Heart right ventricle (tissue), 16 donors: ENCODE measurements at regions not wholly inside any gene's neighbourhood (a gene's known extent, or its start where the extent isn't known, plus 50 kb on each side); places are given as distances from the start of the nearest gene placed in this dataset.
"Not testable (repeated sequence)": the region's sequence is repeated elsewhere in the genome, so short reads cannot be mapped to it uniquely, and the experiment has no call there.

Experiments used
- ATAC-seq, 8 donors: fragments of 200-7000 bp; cut with Tn5 transposase; one replicate each; pipeline ENCODE4 v1.9.1; 2020; ENCODE audit warnings: mild to moderate bottlenecking in 8 of 8, moderate library complexity in 8 of 8, moderate number of reproducible peaks in 1 of 8
- DNase-seq, 2 donors: peaks; one replicate each; pipeline ENCODE4 v3.0.0-alpha.2; 2020
- H3K27ac ChIP-seq, 10 donors: fragments of 200-600 bp; sonication (generic) in 2 of 10; one replicate each; pipeline versions ENCODE4 v1.5.0 to v1.8.0; 2020 to 2022; ENCODE audit warnings: mild to moderate bottlenecking in 3 of 10
- H3K27me3 ChIP-seq, 7 donors: fragments of 200-600 bp; one replicate each; pipeline ENCODE4 v1.8.0; 2021 to 2022; ENCODE audit warnings: mild to moderate bottlenecking in 2 of 7
- H3K36me3 ChIP-seq, 9 donors: fragments of 200-600 bp; sonication (generic) in 1 of 9; one replicate each; pipeline versions ENCODE4 v1.5.0 to v1.8.0; 2020 to 2022; ENCODE audit warnings: mild to moderate bottlenecking in 2 of 9
- H3K4me1 ChIP-seq, 9 donors: fragments of 200-600 bp; sonication (generic) in 1 of 9; one replicate each; pipeline versions ENCODE4 v1.5.0 to v1.8.0; 2020 to 2022; ENCODE audit warnings: mild to moderate bottlenecking in 4 of 9
- H3K4me3 ChIP-seq, 10 donors: fragments of 200-600 bp; sonication (generic) in 2 of 10; one replicate each; pipeline versions ENCODE4 v1.5.0 to v1.8.0; 2020 to 2022; ENCODE audit warnings: mild to moderate bottlenecking in 7 of 10, moderate library complexity in 2 of 10
- H3K9me3 ChIP-seq, 11 donors: fragments of 200-600 bp in 10 of 11; sonication (generic) in 2 of 11; one replicate each; pipeline versions ENCODE4 v1.5.0 to v1.8.0; 2013 to 2022; ENCODE audit warnings: mild to moderate bottlenecking in 2 of 11, control low read depth in 1 of 11, moderate library complexity in 1 of 11
- CTCF ChIP-seq, 9 donors: fragments of 200-600 bp; sonication (generic) in 2 of 9; IDR thresholded peaks; one replicate each; pipeline versions ENCODE4 v1.5.0 to v1.8.0; 2021 to 2022; ENCODE audit warnings: antibody characterized with exemption in 9 of 9, mild to moderate bottlenecking in 5 of 9, moderate library complexity in 1 of 9
- WGBS, 2 donors: extraction: QIAGEN DNeasy Blood & Tissue Kit; methylation state at CpG; one replicate each; pipeline ENCODE4 v1.1.7; 2013; ENCODE audit warnings: inconsistent platforms in 1 of 2; 5-methylcytosine and 5-hydroxymethylcytosine counted together
- intact Hi-C, 10 donors: fragments of 100-400 bp; cut with DNase I; formaldehyde crosslinking; loops; one replicate each; pipeline versions ENCODE4 v1.11.1 to v1.14.2; 2022
- donor health status: Arrhythmogenic right ventricular cardiomyopathy.
- donor health status: ischemic (EF 13 %, LVEDD 7.1; RV severe dilation, severe dysfunction).
- donor health status: healthy with polysubstance abuse.
- donor health status: DM: no; HTN: yes; CAD: no.
- donor health status: DM: no; HTN: no; CAD: no.
- donor health status: ischemic (EF 25% LVEDD 6.9; RV normal size, moderate dysfunction).
- donor health status: ischemic (EF 25% LVEDD 5.7; RV mildly dilated, moderate dysfunction).
- donor health status: healthy.
- donor health status: DM: yes; HTN: yes; CAD: no.
- donor health status: Ischemic cardiomyopathy.
- donor health status: ischemic (EF 35%, LVEDD 5.7; RV mildly dilated, moderate dysfunction).
- donor health status: nonischemic (EF 11% LVEDD 7.7; RV severe dilation, severe dysfunction).
- donor health status: DM: yes; HTN: yes; CAD: no.
- donor health status: PGD.
- donor health status: ischemic (EF 29% LVEDD 5.4; RV normal size, mild dysfunction).
- donor health status: nonischemic (EF 23%, LVEDD 6.1; RV moderate dilation, normal function).

- intact Hi-C loops, ATAC-seq, H3K9me3 ChIP-seq, H3K36me3 ChIP-seq, DNase-seq, H3K4me1 ChIP-seq, H3K4me3 ChIP-seq, H3K27me3 ChIP-seq, H3K27ac ChIP-seq: not testable (repeated sequence)
- 62 to 70% methylated on average over 3 of the region's 3 CpGs for WGBS, 2 donors
Observed at GRCh38 chr10:87416892-87417291, 59.3 kb downstream of the NUTM2D start.

GRCh38 chr10:87422641-87423040, 65.1 kb downstream of the NUTM2D start:
- H3K4me1 ChIP-seq, H3K27ac ChIP-seq, H3K36me3 ChIP-seq, H3K4me3 ChIP-seq, intact Hi-C loops, DNase-seq, ATAC-seq, H3K9me3 ChIP-seq, H3K27me3 ChIP-seq: not testable (repeated sequence)

GRCh38 chr10:87424697-87425373, 67.3 kb downstream of the NUTM2D start:
- H3K27me3 ChIP-seq, H3K27ac ChIP-seq, H3K4me1 ChIP-seq, H3K4me3 ChIP-seq, intact Hi-C loops, H3K9me3 ChIP-seq, DNase-seq, H3K36me3 ChIP-seq, ATAC-seq: not testable (repeated sequence)
- 64 to 68% methylated on average over 3 of the region's 3 CpGs for WGBS, 2 donors

GRCh38 chr10:87433836-87434235, 70.9 kb upstream of the MINPP1 start:
- DNase-seq, ATAC-seq, H3K27me3 ChIP-seq, H3K4me1 ChIP-seq, intact Hi-C loops, H3K9me3 ChIP-seq, H3K4me3 ChIP-seq, H3K36me3 ChIP-seq, H3K27ac ChIP-seq: not testable (repeated sequence)
- 13 to 64% methylated on average over 1 of the region's 4 CpGs for WGBS, 2 donors

GRCh38 chr10:87435295-87435826, 69.3 kb upstream of the MINPP1 start:
- H3K9me3 ChIP-seq, H3K4me3 ChIP-seq, DNase-seq, H3K4me1 ChIP-seq, H3K27me3 ChIP-seq, intact Hi-C loops, H3K27ac ChIP-seq, H3K36me3 ChIP-seq: not testable (repeated sequence)
- WGBS, 2 donors, result 91 to 93% methylated on average over 2 of the region's 3 CpGs
- peak in 1 of 8 donors; percentile 11 for ATAC-seq

GRCh38 chr10:87436104-87436503, 68.6 kb upstream of the MINPP1 start:
- H3K4me3 ChIP-seq, H3K4me1 ChIP-seq, H3K36me3 ChIP-seq, intact Hi-C loops, H3K27me3 ChIP-seq, H3K9me3 ChIP-seq, H3K27ac ChIP-seq: not testable (repeated sequence)
- WGBS, 2 donors, result 1 to 3% methylated on average over 9 to 11 of the region's 14 CpGs
- peak in 5 of 9 donors; percentile 7 to 41 (median 24) for TF ChIP-seq CTCF (IDR thresholded peaks at IDR 0.05)
- ATAC-seq (peak; percentile 90 to 97 (median 96)), DNase-seq (peak in 1 of 2 donors; percentile 40)

- H3K9me3 ChIP-seq, H3K4me1 ChIP-seq, H3K4me3 ChIP-seq, H3K27ac ChIP-seq, DNase-seq, intact Hi-C loops, H3K27me3 ChIP-seq, H3K36me3 ChIP-seq: not testable (repeated sequence)
- 59 to 70% methylated on average over 1 of the region's 2 CpGs for WGBS, 2 donors
- peak in 1 of 8 donors; percentile 44 for ATAC-seq
Observed at GRCh38 chr10:87437450-87437849, 67.2 kb upstream of the MINPP1 start.
